VCaP (cell line): ENCODE measurements at regions not wholly inside any gene's neighbourhood (a gene's known extent, or its start where the extent isn't known, plus 50 kb on each side); places are given as distances from the start of the nearest gene placed in this dataset.

Experiments used
- H3K27ac ChIP-seq: fragments of 450-650 bp; 2 replicates; pipeline ENCODE4 v1.5.1; 2017
- CTCF ChIP-seq: fragments of 450-650 bp; conservative IDR thresholded peaks from 2 replicates; pipeline ENCODE4 v1.5.1; 2017; ENCODE audit warnings: mild to moderate bottlenecking, moderate library complexity

- H3K27ac ChIP-seq: no peak overlapping the region
- TF ChIP-seq CTCF: no peak
Measured at GRCh38 chr9:105141146-105141975, 103.1 kb upstream of the SLC44A1 start.

- no peak for TF ChIP-seq CTCF
- no peak overlapping the region for H3K27ac ChIP-seq
Measured at GRCh38 chr9:105141976-105142250, 102.5 kb upstream of the SLC44A1 start.

- TF ChIP-seq CTCF: no peak
- H3K27ac ChIP-seq: no peak overlapping the region
Measured at GRCh38 chr9:105142406-105143135, 101.9 kb upstream of the SLC44A1 start.

- no peak overlapping the region for H3K27ac ChIP-seq
- TF ChIP-seq CTCF: no peak
Measured at GRCh38 chr9:105143136-105143430, 101.4 kb upstream of the SLC44A1 start.

- TF ChIP-seq CTCF: no peak
- no peak overlapping the region for H3K27ac ChIP-seq
Measured at GRCh38 chr9:105144076-105144475, 100.4 kb upstream of the SLC44A1 start.

GRCh38 chr9:105144841-105145240 is 99.6 kb upstream of the SLC44A1 start:
- H3K27ac ChIP-seq: no peak overlapping the region
- no peak for TF ChIP-seq CTCF

GRCh38 chr9:105146677-105147076 is 97.8 kb upstream of the SLC44A1 start:
- no peak for TF ChIP-seq CTCF
- H3K27ac ChIP-seq: no peak overlapping the region
